Ishikawa (cell line): ENCODE measurements at regions not wholly inside any gene's neighbourhood (a gene's known extent, or its start where the extent isn't known, plus 50 kb on each side); places are given as distances from the start of the nearest gene placed in this dataset.
A peak's percentile ranks its signal among the peaks of the same experiment; 100 is the strongest.

Source experiments
- CEBPB ChIP-seq: IDR thresholded peaks from 2 replicates; pipeline ENCODE4 v1.6.1; 2012
- FOXM1 ChIP-seq: IDR thresholded peaks from 2 replicates; pipeline ENCODE4 v1.6.1; 2012; ENCODE audit warnings: low read depth, borderline replicate concordance
- NFIC ChIP-seq: IDR thresholded peaks from 2 replicates; pipeline ENCODE4 v1.6.1; 2012
- TCF12 ChIP-seq: IDR thresholded peaks from 2 replicates; pipeline ENCODE4 v1.6.1; 2012; ENCODE audit warnings: low read depth
- TEAD4 ChIP-seq: IDR thresholded peaks from 2 replicates; pipeline ENCODE4 v1.6.1; 2012
- USF1 ChIP-seq: IDR thresholded peaks from 2 replicates; pipeline ENCODE4 v1.6.1; 2012
- YY1 ChIP-seq: IDR thresholded peaks from 2 replicates; pipeline ENCODE4 v1.6.1; 2012; ENCODE audit warnings: low read depth
- TF ChIP-seq, protein P1 (sequence below): IDR thresholded peaks from 2 replicates; pipeline ENCODE4 v1.6.1; 2012

DNA sequence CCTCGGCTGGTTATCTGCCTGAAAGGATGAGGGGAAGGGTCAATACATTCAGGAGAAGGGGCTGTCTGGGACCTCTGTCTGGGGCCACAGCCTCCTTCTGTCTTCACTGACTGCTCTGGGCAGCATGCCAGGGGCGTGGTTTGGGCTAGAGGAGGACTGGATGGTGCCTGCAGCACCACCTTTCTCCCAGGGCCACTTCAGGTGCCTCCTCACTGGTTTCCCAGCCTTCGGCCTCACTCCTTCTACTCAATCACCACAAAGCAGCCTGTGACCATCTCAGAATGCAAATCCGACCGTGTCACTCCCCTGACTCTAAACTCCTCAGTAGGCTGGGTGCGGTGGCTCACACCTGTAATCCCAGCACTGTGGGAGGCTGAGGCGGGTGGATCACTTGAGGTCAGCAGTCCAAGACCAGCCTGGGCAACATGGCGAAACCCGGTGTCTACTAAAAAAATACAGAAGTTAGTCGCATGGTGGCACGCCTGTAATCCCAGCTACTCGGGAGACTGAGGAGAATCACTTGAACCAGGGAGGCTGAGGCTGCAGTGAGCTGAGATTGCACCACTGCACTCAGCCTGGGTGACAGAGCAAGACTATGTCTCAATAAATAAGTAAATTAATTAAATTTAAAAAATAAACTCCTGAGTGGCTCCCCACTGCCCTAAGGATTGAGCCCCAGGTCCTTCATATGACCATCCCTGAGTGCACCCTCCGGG lies 50.1 kb upstream of the ECE1 start:
- TF ChIP-seq TCF12 (no peak), YY1 (no peak), NFIC (peak; percentile 54; the same call in 1 of the 2 replicates), CEBPB (no peak), USF1 (no peak), FOXM1 (no peak), TEAD4 (no peak)
- TF ChIP-seq, protein P1, sequence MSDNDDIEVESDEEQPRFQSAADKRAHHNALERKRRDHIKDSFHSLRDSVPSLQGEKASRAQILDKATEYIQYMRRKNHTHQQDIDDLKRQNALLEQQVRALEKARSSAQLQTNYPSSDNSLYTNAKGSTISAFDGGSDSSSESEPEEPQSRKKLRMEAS: no peak
